Tibial nerve (tissue), 4 donors: ENCODE measurements at regions not wholly inside any gene's neighbourhood (a gene's known extent, or its start where the extent isn't known, plus 50 kb on each side); places are given as distances from the start of the nearest gene placed in this dataset.

Experiments used
- DNase-seq, 2 donors: peaks; one replicate each; pipeline ENCODE4 v3.0.0-alpha.2; 2019; ENCODE audit warnings: low spot score in 2 of 2
- H3K27ac ChIP-seq, 4 donors: fragments of 200-600 bp; sonication (generic) in 3 of 4; one replicate each; pipeline ENCODE4 v1.5.1; 2017 to 2019; ENCODE audit warnings: mild to moderate bottlenecking in 1 of 4
- H3K27me3 ChIP-seq, 2 donors: fragments of 200-600 bp; sonication (generic) in 1 of 2; one replicate each; pipeline versions ENCODE4 v1.5.1 to v1.6.0; 2017 to 2019
- H3K36me3 ChIP-seq, 3 donors: fragments of 200-600 bp; sonication (generic); one replicate each; pipeline ENCODE4 v1.5.1; 2018 to 2019
- H3K4me1 ChIP-seq, 4 donors: fragments of 200-600 bp; sonication (generic) in 3 of 4; one replicate each; pipeline ENCODE4 v1.5.1; 2017 to 2019
- H3K4me3 ChIP-seq, 4 donors: fragments of 200-600 bp; sonication (generic) in 3 of 4; one replicate each; pipeline ENCODE4 v1.5.1; 2017 to 2019; ENCODE audit warnings: mild to moderate bottlenecking in 1 of 4, moderate library complexity in 1 of 4
- H3K9me3 ChIP-seq, 4 donors: fragments of 200-600 bp; sonication (generic) in 3 of 4; one replicate each; pipeline ENCODE4 v1.5.1; 2017 to 2019
- CTCF ChIP-seq, 5 experiments: fragments of 200-600 bp in 3 of 5; fragments of 450-650 bp in 2 of 5; sonication (generic) in 3 of 5; IDR thresholded peaks; one replicate each; pipeline ENCODE4 v1.5.1; 2016 to 2019; ENCODE audit warnings: antibody characterized with exemption in 5 of 5, mild to moderate bottlenecking in 3 of 5, moderate library complexity in 2 of 5
- EP300 ChIP-seq, 2 donors: sonication (generic); formaldehyde crosslinking; IDR thresholded peaks; one replicate each; pipeline ENCODE4 v1.6.1; 2017; ENCODE audit warnings: antibody characterized with exemption in 2 of 2, mild to moderate bottlenecking in 1 of 2
- POLR2A ChIP-seq, 2 donors: fragments of 450-650 bp; IDR thresholded peaks; one replicate each; pipeline ENCODE4 v1.6.1; 2017; ENCODE audit warnings: antibody characterized with exemption in 2 of 2, mild to moderate bottlenecking in 2 of 2, moderate library complexity in 2 of 2
- WGBS, 2 donors: methylation state at CpG; one replicate each; pipeline ENCODE4 v1.1.5; 2018; 5-methylcytosine and 5-hydroxymethylcytosine counted together

GRCh38 chr12:103205906-103206305 lies 248.4 kb downstream of the ASCL1 start:
- DNase-seq, result no peak
- TF ChIP-seq CTCF (IDR thresholded peaks at IDR 0.05) (no peak), EP300 (IDR thresholded peaks at IDR 0.05) (no peak), POLR2A (IDR thresholded peaks at IDR 0.05) (no peak)
- peaks cover 0 to 3% (median 0%) of the 10 kb centered on the region in 4 donors for H3K9me3 ChIP-seq
- no peaks in the 10 kb centered on the region for H3K4me1 ChIP-seq
- H3K36me3 ChIP-seq, result no peaks in the 10 kb centered on the region
- 72 to 75% methylated on average over 3 of the region's 3 CpGs for WGBS, 2 donors
- H3K4me3 ChIP-seq, result no peak overlapping the region
- no peaks in the 10 kb centered on the region for H3K27me3 ChIP-seq
- no peak overlapping the region for H3K27ac ChIP-seq

GRCh38 chr12:103207936-103208335 lies 250.5 kb downstream of the ASCL1 start:
- no peak for DNase-seq
- 54 to 68% methylated on average over 6 of the region's 6 CpGs for WGBS, 2 donors

GRCh38 chr12:103241184-103241583 lies 254.6 kb downstream of the C12orf42 start:
- no peaks in the 10 kb centered on the region for H3K9me3 ChIP-seq
- H3K4me3 ChIP-seq, result no peak overlapping the region
- H3K36me3 ChIP-seq, result no peaks in the 10 kb centered on the region
- no peaks in the 10 kb centered on the region for H3K27me3 ChIP-seq
- no peaks in the 10 kb centered on the region for H3K4me1 ChIP-seq
- no peak for DNase-seq
- 90 to 97% methylated on average over 2 of the region's 2 CpGs for whole genome bisulfite sequencing, 2 donors
- no peak overlapping the region for H3K27ac ChIP-seq
- TF ChIP-seq CTCF (IDR thresholded peaks at IDR 0.05) (no peak), EP300 (IDR thresholded peaks at IDR 0.05) (no peak), POLR2A (IDR thresholded peaks at IDR 0.05) (no peak)

More at GRCh38 chr12:103207936-103208335, 250.5 kb downstream of the ASCL1 start:
- no peaks in the 10 kb centered on the region for H3K36me3 ChIP-seq
- H3K4me1 ChIP-seq, result no peaks in the 10 kb centered on the region
- TF ChIP-seq EP300 (IDR thresholded peaks at IDR 0.05), result no peak
- no peak for TF ChIP-seq POLR2A (IDR thresholded peaks at IDR 0.05)
- no peak for TF ChIP-seq CTCF (IDR thresholded peaks at IDR 0.05)
- no peak overlapping the region for H3K4me3 ChIP-seq
- no peaks in the 10 kb centered on the region for H3K27me3 ChIP-seq
- H3K9me3 ChIP-seq, result peaks cover 0 to 3% (median 0%) of the 10 kb centered on the region in 4 donors
- H3K27ac ChIP-seq, result no peak overlapping the region

- TF ChIP-seq CTCF (IDR thresholded peaks at IDR 0.05), result no peak
- TF ChIP-seq EP300 (IDR thresholded peaks at IDR 0.05), result no peak
- H3K27ac ChIP-seq, result no peak overlapping the region
- H3K9me3 ChIP-seq, result no peaks in the 10 kb centered on the region
- no peaks in the 10 kb centered on the region for H3K4me1 ChIP-seq
- no peaks in the 10 kb centered on the region for H3K27me3 ChIP-seq
- no peak overlapping the region for H3K4me3 ChIP-seq
- no peaks in the 10 kb centered on the region for H3K36me3 ChIP-seq
- DNase-seq, result no peak
Measured at GRCh38 chr12:103244596-103244995, 251.2 kb downstream of the C12orf42 start.

GRCh38 chr12:103247531-103247930 lies 248.2 kb downstream of the C12orf42 start:
- Histone ChIP-seq H3K27ac (no peak overlapping the region), H3K4me1 (no peaks in the 10 kb centered on the region), H3K27me3 (no peaks in the 10 kb centered on the region), H3K36me3 (no peaks in the 10 kb centered on the region), H3K9me3 (no peaks in the 10 kb centered on the region), H3K4me3 (no peak overlapping the region)
- no peak for DNase-seq
- no peak for TF ChIP-seq CTCF (IDR thresholded peaks at IDR 0.05)
- no peak for TF ChIP-seq EP300 (IDR thresholded peaks at IDR 0.05)
- TF ChIP-seq POLR2A (IDR thresholded peaks at IDR 0.05), result no peak
